KMS-11 (cell line): ENCODE measurements at regions not wholly inside any gene's neighbourhood (a gene's known extent, or its start where the extent isn't known, plus 50 kb on each side); places are given as distances from the start of the nearest gene placed in this dataset.

Source experiments
- H2AFZ ChIP-seq: fragments of 200-600 bp; sonication (generic); 2 replicates; pipeline ENCODE4 v1.6.1; 2016; ENCODE audit warnings: antibody characterized with exemption, mixed run types, low read depth
- H3K27ac ChIP-seq: fragments of 200-600 bp; sonication (generic); 2 replicates; pipeline ENCODE4 v1.6.1; 2016; ENCODE audit warnings: mild to moderate bottlenecking, mixed run types
- H3K27me3 ChIP-seq: fragments of 200-600 bp; sonication (generic); 2 replicates; pipeline ENCODE4 v1.6.1; 2017; ENCODE audit warnings: mild to moderate bottlenecking, low read depth, mixed run types, moderate library complexity; ENCODE audit not compliant: insufficient read depth
- H3K36me3 ChIP-seq: fragments of 200-600 bp; sonication (generic); 2 replicates; pipeline ENCODE4 v1.6.1; 2017; ENCODE audit warnings: mild to moderate bottlenecking, mixed run types; ENCODE audit not compliant: insufficient read depth
- H3K4me1 ChIP-seq: fragments of 200-600 bp; sonication (generic); 2 replicates; pipeline ENCODE4 v1.6.1; 2016; ENCODE audit warnings: mild to moderate bottlenecking, low read depth, mixed run types; ENCODE audit not compliant: poor library complexity, severe bottlenecking
- H3K4me2 ChIP-seq: fragments of 200-600 bp; sonication (generic); 2 replicates; pipeline ENCODE4 v1.7.0; 2016; ENCODE audit warnings: mild to moderate bottlenecking, mixed run types
- H3K4me3 ChIP-seq: fragments of 200-600 bp; sonication (generic); IDR thresholded peaks from 2 replicates; pipeline ENCODE4 v1.6.1; 2017; ENCODE audit warnings: low read depth, low read length, mixed read lengths; ENCODE audit not compliant: insufficient read depth
- H3K79me2 ChIP-seq: fragments of 200-600 bp; sonication (generic); 2 replicates; pipeline ENCODE4 v1.6.1; 2016; ENCODE audit warnings: low read depth, mixed run types; ENCODE audit not compliant: insufficient read depth
- H3K9ac ChIP-seq: fragments of 200-600 bp; sonication (generic); 2 replicates; pipeline ENCODE4 v1.6.1; 2016; ENCODE audit warnings: mild to moderate bottlenecking, mixed run types
- H4K20me1 ChIP-seq: fragments of 200-600 bp; sonication (generic); 2 replicates; pipeline ENCODE4 v1.6.1; 2016; ENCODE audit warnings: mild to moderate bottlenecking, mixed run types; ENCODE audit not compliant: insufficient read depth
- CTCF ChIP-seq: fragments of 200-600 bp; sonication (generic); conservative IDR thresholded peaks from 2 replicates; pipeline ENCODE4 v1.6.1; 2017; ENCODE audit warnings: low read depth, mild to moderate bottlenecking, antibody characterized with exemption, low read length, moderate library complexity, mixed read lengths

- H2AFZ ChIP-seq = no peak overlapping the region
- H3K27ac ChIP-seq = no peak overlapping the region
- TF ChIP-seq CTCF = no peak
- H3K9ac ChIP-seq = no peak overlapping the region
- H3K79me2 ChIP-seq = no peaks in the 10 kb centered on the region
- no peaks in the 10 kb centered on the region for H4K20me1 ChIP-seq
- H3K27me3 ChIP-seq = no peaks in the 10 kb centered on the region
- H3K36me3 ChIP-seq = no peaks in the 10 kb centered on the region
- H3K4me2 ChIP-seq = no peak overlapping the region
- H3K4me3 ChIP-seq = no peak overlapping the region
- no peaks in the 10 kb centered on the region for H3K4me1 ChIP-seq
Measured at GRCh38 chr13:64900039-64900438, 2330.1 kb downstream of the PCDH9 start.

GRCh38 chr13:64884976-64885375 is 2345.2 kb downstream of the PCDH9 start:
- no peaks in the 10 kb centered on the region for H4K20me1 ChIP-seq
- H3K79me2 ChIP-seq = no peaks in the 10 kb centered on the region
- no peak overlapping the region for H3K4me3 ChIP-seq
- no peak overlapping the region for H2AFZ ChIP-seq
- no peaks in the 10 kb centered on the region; the same call in 1 of the 2 replicates for H3K27me3 ChIP-seq
- H3K27ac ChIP-seq = no peak overlapping the region
- no peak overlapping the region for H3K9ac ChIP-seq
- H3K4me2 ChIP-seq = no peak overlapping the region
- no peaks in the 10 kb centered on the region for H3K4me1 ChIP-seq
- H3K36me3 ChIP-seq = no peaks in the 10 kb centered on the region
- no peak for TF ChIP-seq CTCF

DNA sequence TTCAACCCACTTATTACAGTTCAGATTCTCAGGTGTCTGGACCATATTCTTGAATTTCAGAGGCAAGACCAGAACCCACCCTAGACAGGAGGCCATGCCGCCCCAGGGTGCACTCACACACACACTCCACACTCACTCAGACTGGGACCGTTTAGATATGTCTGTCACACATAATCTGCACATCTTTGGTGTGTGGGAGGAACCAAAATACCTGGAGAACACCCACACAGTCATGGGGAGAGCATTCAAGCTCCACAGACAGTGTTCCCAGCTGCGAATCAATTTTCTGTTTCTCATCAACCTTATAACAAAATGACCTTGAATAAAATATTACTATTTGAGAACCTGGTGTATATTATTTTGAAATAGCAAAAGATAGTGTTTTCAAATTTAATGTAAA is 2353.0 kb downstream of the PCDH9 start:
- no peaks in the 10 kb centered on the region for H3K79me2 ChIP-seq
- H4K20me1 ChIP-seq = no peaks in the 10 kb centered on the region
- H3K9ac ChIP-seq = no peak overlapping the region
- no peaks in the 10 kb centered on the region for H3K36me3 ChIP-seq
- H3K4me1 ChIP-seq = no peaks in the 10 kb centered on the region
- no peak overlapping the region for H3K27ac ChIP-seq
- no peak for TF ChIP-seq CTCF
- H3K27me3 ChIP-seq = no peaks in the 10 kb centered on the region
- H3K4me3 ChIP-seq = no peak overlapping the region
- H3K4me2 ChIP-seq = no peak overlapping the region
- no peak overlapping the region for H2AFZ ChIP-seq

DNA sequence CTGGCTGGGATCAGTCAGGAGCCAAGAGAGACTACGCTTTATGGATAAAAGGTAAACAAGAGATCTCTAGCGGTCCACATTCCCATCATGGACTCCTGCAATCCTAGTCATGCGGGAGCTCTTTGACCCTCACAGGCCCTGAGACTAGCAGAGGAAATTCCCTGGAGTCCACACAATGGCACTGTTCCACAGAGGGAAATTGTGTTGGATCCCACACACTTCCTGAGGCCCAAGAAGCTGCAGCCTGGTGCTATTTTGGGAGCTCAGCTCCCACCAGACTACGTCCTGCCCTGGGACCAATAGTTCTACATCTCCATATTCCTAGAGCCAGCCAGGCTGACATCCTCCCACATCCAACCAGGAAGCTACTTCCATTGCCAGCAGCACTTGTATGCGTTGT is 2358.4 kb downstream of the PCDH9 start:
- TF ChIP-seq CTCF = no peak
- H3K79me2 ChIP-seq = no peaks in the 10 kb centered on the region
- no peak overlapping the region for H3K27ac ChIP-seq
- H3K4me1 ChIP-seq = no peaks in the 10 kb centered on the region
- no peak overlapping the region for H3K9ac ChIP-seq
- no peak overlapping the region for H2AFZ ChIP-seq
- no peak overlapping the region for H3K4me3 ChIP-seq
- H4K20me1 ChIP-seq = no peaks in the 10 kb centered on the region
- H3K4me2 ChIP-seq = no peak overlapping the region
- H3K27me3 ChIP-seq = no peaks in the 10 kb centered on the region
- H3K36me3 ChIP-seq = no peaks in the 10 kb centered on the region

DNA sequence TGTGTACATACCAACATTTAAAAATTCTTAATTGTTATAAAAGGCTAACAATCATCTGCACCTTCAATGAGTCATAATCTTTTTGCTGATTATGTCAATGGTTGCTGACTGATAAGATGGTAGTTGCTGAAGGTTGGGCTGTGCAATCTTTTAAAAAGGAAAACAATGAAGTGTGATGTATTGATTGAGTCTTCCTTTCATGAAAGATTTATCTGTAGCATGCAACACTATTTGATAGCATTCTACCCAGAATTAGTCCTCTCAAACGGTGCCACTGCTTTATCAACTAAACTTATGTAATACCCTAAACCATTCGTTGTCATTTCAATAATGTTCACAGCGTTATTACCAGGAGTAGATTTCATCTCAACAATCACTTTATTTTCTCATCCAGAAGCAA is 2360.6 kb downstream of the PCDH9 start:
- no peak overlapping the region for H3K4me2 ChIP-seq
- no peaks in the 10 kb centered on the region for H3K4me1 ChIP-seq
- TF ChIP-seq CTCF = no peak
- H3K27ac ChIP-seq = no peak overlapping the region
- H3K27me3 ChIP-seq = no peaks in the 10 kb centered on the region
- no peak overlapping the region for H3K4me3 ChIP-seq
- H4K20me1 ChIP-seq = no peaks in the 10 kb centered on the region
- no peak overlapping the region for H3K9ac ChIP-seq
- no peaks in the 10 kb centered on the region for H3K79me2 ChIP-seq
- H2AFZ ChIP-seq = no peak overlapping the region
- no peaks in the 10 kb centered on the region for H3K36me3 ChIP-seq
